SJCRH30 (cell line): ENCODE measurements at regions not wholly inside any gene's neighbourhood (a gene's known extent, or its start where the extent isn't known, plus 50 kb on each side); places are given as distances from the start of the nearest gene placed in this dataset.
A peak's percentile ranks its signal among the peaks of the same experiment; 100 is the strongest.
"Not testable (repeated sequence)": the region's sequence is repeated elsewhere in the genome, so short reads cannot be mapped to it uniquely, and the experiment has no call there.

Source experiments
- DNase-seq, 2 experiments: peaks; one replicate each; pipeline ENCODE4 v3.0.0-alpha.2; 2015 to 2020
- H3K27ac ChIP-seq: fragments of 250-450 bp; sonication (Bioruptor Pico); 2 replicates; pipeline ENCODE4 v1.5.1; 2020; ENCODE audit warnings: mild to moderate bottlenecking, moderate library complexity
- H3K27me3 ChIP-seq: fragments of 250-450 bp; sonication (Bioruptor Pico); 2 replicates; pipeline ENCODE4 v1.5.1; 2020; ENCODE audit warnings: mild to moderate bottlenecking, moderate library complexity
- H3K36me3 ChIP-seq: fragments of 250-450 bp; sonication (Bioruptor Pico); 2 replicates; pipeline ENCODE4 v1.5.1; 2020; ENCODE audit warnings: mild to moderate bottlenecking, moderate library complexity
- H3K4me1 ChIP-seq: fragments of 250-450 bp; sonication (Bioruptor Pico); 2 replicates; pipeline ENCODE4 v1.5.1; 2020; ENCODE audit warnings: mild to moderate bottlenecking, moderate library complexity
- H3K4me3 ChIP-seq: fragments of 250-450 bp; sonication (Bioruptor Pico); 2 replicates; pipeline ENCODE4 v1.5.1; 2020; ENCODE audit warnings: mild to moderate bottlenecking, moderate library complexity
- H3K9me3 ChIP-seq: fragments of 250-450 bp; sonication (Bioruptor Pico); replicated peaks from 2 replicates; pipeline ENCODE4 v1.5.1; 2020; ENCODE audit warnings: mild to moderate bottlenecking, moderate library complexity

GRCh38 chr16:60821661-60822060 lies 1214.6 kb downstream of the CDH8 start:
- H3K9me3 ChIP-seq, result no peaks in the 10 kb centered on the region
- H3K36me3 ChIP-seq, result no peaks in the 10 kb centered on the region
- no peak for DNase-seq
- no peaks in the 10 kb centered on the region for H3K27me3 ChIP-seq
- H3K27ac ChIP-seq, result no peak overlapping the region
- no peaks in the 10 kb centered on the region for H3K4me1 ChIP-seq
- no peak overlapping the region for H3K4me3 ChIP-seq

GRCh38 chr16:60820361-60820760 lies 1215.9 kb downstream of the CDH8 start:
- Histone ChIP-seq H3K27me3 (no peaks in the 10 kb centered on the region), H3K4me1 (no peaks in the 10 kb centered on the region), H3K36me3 (no peaks in the 10 kb centered on the region), H3K9me3 (no peaks in the 10 kb centered on the region), H3K4me3 (no peak overlapping the region), H3K27ac (no peak overlapping the region)
- DNase-seq, result no peak

- no peaks in the 10 kb centered on the region for H3K4me1 ChIP-seq
- no peak overlapping the region for H3K27ac ChIP-seq
- no peaks in the 10 kb centered on the region for H3K27me3 ChIP-seq
- no peaks in the 10 kb centered on the region for H3K36me3 ChIP-seq
- H3K9me3 ChIP-seq, result no peaks in the 10 kb centered on the region
- no peak for DNase-seq
- H3K4me3 ChIP-seq, result no peak overlapping the region
These were observed 1217.8 kb downstream of the CDH8 start for GRCh38 chr16:60818465-60818864.

- DNase-seq, result no peak
- H3K4me3 ChIP-seq, result no peak overlapping the region
- H3K36me3 ChIP-seq, result no peaks in the 10 kb centered on the region
- no peaks in the 10 kb centered on the region for H3K27me3 ChIP-seq
- no peaks in the 10 kb centered on the region for H3K9me3 ChIP-seq
- H3K27ac ChIP-seq, result no peak overlapping the region
- H3K4me1 ChIP-seq, result no peaks in the 10 kb centered on the region
These were observed 1219.8 kb downstream of the CDH8 start for GRCh38 chr16:60816461-60816860.

GRCh38 chr16:60815865-60816264 lies 1220.4 kb downstream of the CDH8 start:
- H3K36me3 ChIP-seq, result no peaks in the 10 kb centered on the region
- no peak overlapping the region for H3K4me3 ChIP-seq
- no peaks in the 10 kb centered on the region for H3K4me1 ChIP-seq
- no peak for DNase-seq
- no peaks in the 10 kb centered on the region for H3K9me3 ChIP-seq
- no peak overlapping the region for H3K27ac ChIP-seq
- no peaks in the 10 kb centered on the region for H3K27me3 ChIP-seq

- no peaks in the 10 kb centered on the region for H3K36me3 ChIP-seq
- no peaks in the 10 kb centered on the region for H3K27me3 ChIP-seq
These were observed 1221.2 kb downstream of the CDH8 start for GRCh38 chr16:60815033-60815432.

GRCh38 chr16:60811657-60812056 lies 1224.6 kb downstream of the CDH8 start:
- Histone ChIP-seq H3K4me1 (no peaks in the 10 kb centered on the region), H3K4me3 (no peak overlapping the region), H3K27me3 (no peaks in the 10 kb centered on the region), H3K9me3 (no peaks in the 10 kb centered on the region), H3K36me3 (no peaks in the 10 kb centered on the region), H3K27ac (no peak overlapping the region)
- no peak for DNase-seq

More at GRCh38 chr16:60815033-60815432, 1221.2 kb downstream of the CDH8 start:
- Histone ChIP-seq H3K27ac (no peak overlapping the region), H3K4me1 (no peaks in the 10 kb centered on the region), H3K4me3 (no peak overlapping the region), H3K9me3 (no peaks in the 10 kb centered on the region)
- DNase-seq, result no peak

- no peak overlapping the region for H3K27ac ChIP-seq
- H3K4me1 ChIP-seq, result no peaks in the 10 kb centered on the region
- H3K27me3 ChIP-seq, result no peaks in the 10 kb centered on the region
- no peak for DNase-seq
- no peak overlapping the region for H3K4me3 ChIP-seq
- H3K36me3 ChIP-seq, result no peaks in the 10 kb centered on the region
- no peaks in the 10 kb centered on the region for H3K9me3 ChIP-seq
These were observed 1225.1 kb downstream of the CDH8 start for GRCh38 chr16:60811051-60811608.

GRCh38 chr16:60810250-60810649 lies 1226.0 kb downstream of the CDH8 start:
- no peaks in the 10 kb centered on the region for H3K4me1 ChIP-seq
- no peak overlapping the region for H3K4me3 ChIP-seq
- no peak overlapping the region for H3K27ac ChIP-seq
- DNase-seq, result no peak
- no peaks in the 10 kb centered on the region for H3K9me3 ChIP-seq
- no peaks in the 10 kb centered on the region for H3K36me3 ChIP-seq
- no peaks in the 10 kb centered on the region for H3K27me3 ChIP-seq

GRCh38 chr16:60792437-60792836 lies 1243.8 kb downstream of the CDH8 start:
- Histone ChIP-seq H3K27me3 (no peaks in the 10 kb centered on the region), H3K4me3 (no peak overlapping the region)

GRCh38 chr16:60788631-60789030 lies 1247.6 kb downstream of the CDH8 start:
- H3K4me3 ChIP-seq, result no peak overlapping the region

More at GRCh38 chr16:60792437-60792836, 1243.8 kb downstream of the CDH8 start:
- DNase-seq, result no peak
- Histone ChIP-seq H3K27ac (no peak overlapping the region), H3K36me3 (no peaks in the 10 kb centered on the region), H3K4me1 (no peaks in the 10 kb centered on the region), H3K9me3 (no peaks in the 10 kb centered on the region)

GRCh38 chr16:60776281-60776680 lies 1260.0 kb downstream of the CDH8 start:
- Histone ChIP-seq H3K27me3 (no peaks in the 10 kb centered on the region), H3K4me1 (no peaks in the 10 kb centered on the region), H3K36me3 (no peaks in the 10 kb centered on the region), H3K4me3 (no peak overlapping the region), H3K27ac (no peak overlapping the region), H3K9me3 (no peaks in the 10 kb centered on the region)
- no peak for DNase-seq

More at GRCh38 chr16:60788631-60789030, 1247.6 kb downstream of the CDH8 start:
- no peaks in the 10 kb centered on the region for H3K9me3 ChIP-seq
- H3K27ac ChIP-seq, result no peak overlapping the region
- H3K36me3 ChIP-seq, result no peaks in the 10 kb centered on the region
- DNase-seq, result no peak
- no peaks in the 10 kb centered on the region; the same call in 1 of the 2 replicates for H3K27me3 ChIP-seq
- H3K4me1 ChIP-seq, result no peaks in the 10 kb centered on the region

- no peak for DNase-seq
- Histone ChIP-seq H3K4me1 (no peaks in the 10 kb centered on the region), H3K4me3 (no peak overlapping the region)
These were observed 1265.1 kb downstream of the CDH8 start for GRCh38 chr16:60771138-60771537.

GRCh38 chr16:60770384-60770783 lies 1265.9 kb downstream of the CDH8 start:
- not testable (repeated sequence) for DNase-seq, H3K36me3 ChIP-seq, H3K27me3 ChIP-seq, H3K4me3 ChIP-seq, H3K4me1 ChIP-seq, H3K9me3 ChIP-seq, H3K27ac ChIP-seq

More at GRCh38 chr16:60771138-60771537, 1265.1 kb downstream of the CDH8 start:
- H3K36me3 ChIP-seq, result no peaks in the 10 kb centered on the region
- no peaks in the 10 kb centered on the region for H3K9me3 ChIP-seq
- no peak overlapping the region for H3K27ac ChIP-seq
- no peaks in the 10 kb centered on the region for H3K27me3 ChIP-seq

- H3K4me3 ChIP-seq, result no peak overlapping the region
- no peak overlapping the region for H3K27ac ChIP-seq
- DNase-seq, result peak in 1 of 2 experiments; percentile 5
- H3K36me3 ChIP-seq, result no peaks in the 10 kb centered on the region
- no peaks in the 10 kb centered on the region for H3K4me1 ChIP-seq
- no peaks in the 10 kb centered on the region for H3K27me3 ChIP-seq
- no peaks in the 10 kb centered on the region for H3K9me3 ChIP-seq
These were observed 1272.4 kb downstream of the CDH8 start for GRCh38 chr16:60763869-60764268.

GRCh38 chr16:60755907-60756306 lies 1280.3 kb downstream of the CDH8 start:
- Histone ChIP-seq H3K36me3 (no peaks in the 10 kb centered on the region), H3K9me3 (no peaks in the 10 kb centered on the region), H3K27me3 (0 out of 2 replicates have a peak, but pooled peaks cover 5% of the 10 kb centered on the region), H3K27ac (no peak overlapping the region), H3K4me1 (no peaks in the 10 kb centered on the region), H3K4me3 (no peak overlapping the region)
- no peak for DNase-seq
